Hepatocyte (in vitro differentiated cells): ENCODE measurements at regions not wholly inside any gene's neighbourhood (a gene's known extent, or its start where the extent isn't known, plus 50 kb on each side); places are given as distances from the start of the nearest gene placed in this dataset.

Experiments used
- EZH2 ChIP-seq: fragments of 200-600 bp; sonication (generic); IDR thresholded peaks from 2 replicates; pipeline ENCODE4 v1.6.1; 2016; ENCODE audit warnings: antibody characterized with exemption, mild to moderate bottlenecking, borderline replicate concordance
- TF ChIP-seq, protein P1 (sequence below): fragments of 200-600 bp; sonication (generic); IDR thresholded peaks from 2 replicates; pipeline ENCODE4 v1.5.1; 2016; ENCODE audit warnings: antibody characterized with exemption, mild to moderate bottlenecking; ENCODE audit not compliant: poor library complexity

DNA sequence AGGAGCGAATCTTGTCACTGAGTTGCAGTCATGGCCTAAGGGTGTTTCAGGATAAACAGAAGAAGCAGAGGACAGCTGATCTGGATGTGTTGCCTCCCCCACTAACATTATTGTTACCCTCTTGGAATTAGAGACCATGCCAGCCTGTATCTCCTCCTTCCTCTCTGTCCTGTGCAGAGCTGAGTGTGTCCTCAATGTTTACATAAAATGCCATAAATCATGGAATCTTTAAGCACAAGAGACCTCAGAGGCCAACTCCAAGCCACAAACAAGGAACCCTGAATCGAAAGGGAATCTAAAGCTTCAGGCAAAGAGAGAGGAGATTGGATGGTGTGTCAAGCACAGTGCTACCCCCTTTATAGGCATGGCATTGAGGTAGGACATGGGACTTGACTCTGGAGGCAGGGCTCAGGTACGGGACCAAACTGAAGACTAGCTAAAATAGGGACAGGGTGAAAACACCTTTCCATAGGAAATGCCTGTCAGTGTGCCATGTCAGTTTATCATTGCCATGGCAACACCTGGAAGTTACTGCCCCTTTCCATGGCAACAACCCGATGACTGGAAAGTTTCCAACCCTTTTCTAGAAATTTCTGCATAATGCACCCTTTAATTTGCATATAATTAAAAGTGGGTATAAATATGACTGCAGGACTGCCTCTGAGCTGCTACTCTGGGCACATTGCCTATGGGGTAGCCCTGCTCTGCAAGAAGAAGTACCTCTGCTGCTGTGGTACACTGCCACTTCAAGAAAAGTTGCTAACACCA is 489.7 kb downstream of the MIAT start:
- TF ChIP-seq, protein P1, sequence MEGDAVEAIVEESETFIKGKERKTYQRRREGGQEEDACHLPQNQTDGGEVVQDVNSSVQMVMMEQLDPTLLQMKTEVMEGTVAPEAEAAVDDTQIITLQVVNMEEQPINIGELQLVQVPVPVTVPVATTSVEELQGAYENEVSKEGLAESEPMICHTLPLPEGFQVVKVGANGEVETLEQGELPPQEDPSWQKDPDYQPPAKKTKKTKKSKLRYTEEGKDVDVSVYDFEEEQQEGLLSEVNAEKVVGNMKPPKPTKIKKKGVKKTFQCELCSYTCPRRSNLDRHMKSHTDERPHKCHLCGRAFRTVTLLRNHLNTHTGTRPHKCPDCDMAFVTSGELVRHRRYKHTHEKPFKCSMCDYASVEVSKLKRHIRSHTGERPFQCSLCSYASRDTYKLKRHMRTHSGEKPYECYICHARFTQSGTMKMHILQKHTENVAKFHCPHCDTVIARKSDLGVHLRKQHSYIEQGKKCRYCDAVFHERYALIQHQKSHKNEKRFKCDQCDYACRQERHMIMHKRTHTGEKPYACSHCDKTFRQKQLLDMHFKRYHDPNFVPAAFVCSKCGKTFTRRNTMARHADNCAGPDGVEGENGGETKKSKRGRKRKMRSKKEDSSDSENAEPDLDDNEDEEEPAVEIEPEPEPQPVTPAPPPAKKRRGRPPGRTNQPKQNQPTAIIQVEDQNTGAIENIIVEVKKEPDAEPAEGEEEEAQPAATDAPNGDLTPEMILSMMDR: no peak
- TF ChIP-seq EZH2: no peak
